H1 (cell line): ENCODE measurements at regions not wholly inside any gene's neighbourhood (a gene's known extent, or its start where the extent isn't known, plus 50 kb on each side); places are given as distances from the start of the nearest gene placed in this dataset.

Experiments used
- CTCF ChIP-seq, 3 experiments: IDR thresholded peaks; 1 replicate in 2 of 3; 2 replicates in 1 of 3; pipeline versions ENCODE4 v1.5.1 to v1.6.1; 2011; ENCODE audit warnings: low read length in 3 of 3, mild to moderate bottlenecking in 3 of 3, inconsistent platforms in 2 of 3, low read depth in 1 of 3, moderate library complexity in 1 of 3; ENCODE audit not compliant: insufficient read depth in 1 of 3; ENCODE audit errors: control extremely low read depth in 1 of 3
- SIN3A ChIP-seq, 2 experiments: IDR thresholded peaks in 1 of 2; conservative IDR thresholded peaks in 1 of 2; 2 replicates each; pipeline ENCODE4 v1.6.1; 2011 to 2012; ENCODE audit warnings: low read length in 2 of 2, improper control_type of control experiment in 1 of 2, low read depth in 1 of 2, mild to moderate bottlenecking in 1 of 2

- TF ChIP-seq CTCF (IDR thresholded peaks at IDR 0.05; ENCODE audit: control extremely low read depth in 1 of 3, insufficient read depth in 1 of 3, low read depth in 1 of 3, low read length in 3 of 3) (no peak), SIN3A (conservative IDR thresholded peaks at IDR 0.05 in 1 of 2, IDR thresholded peaks at IDR 0.05 in 1 of 2; ENCODE audit: low read depth in 1 of 2, low read length in 2 of 2) (no peak)
Observed at GRCh38 chr5:159456722-159457465, 126.6 kb upstream of the IL12B start (continued).
